Liver (tissue), 2 donors: ENCODE measurements at regions not wholly inside any gene's neighbourhood (a gene's known extent, or its start where the extent isn't known, plus 50 kb on each side); places are given as distances from the start of the nearest gene placed in this dataset.

Source experiments
- JUND ChIP-seq, 2 donors: IDR thresholded peaks; 2 replicates each; pipeline ENCODE4 v1.6.1; 2016; ENCODE audit warnings: antibody characterized with exemption in 2 of 2
- SP1 ChIP-seq: IDR thresholded peaks from 2 replicates; pipeline ENCODE4 v1.6.1; 2018; ENCODE audit warnings: antibody characterized with exemption, mild to moderate bottlenecking
- YY1 ChIP-seq: IDR thresholded peaks from 2 replicates; pipeline ENCODE4 v1.6.1; 2016; ENCODE audit warnings: antibody characterized with exemption, mild to moderate bottlenecking
- donor health status: healthy.

DNA sequence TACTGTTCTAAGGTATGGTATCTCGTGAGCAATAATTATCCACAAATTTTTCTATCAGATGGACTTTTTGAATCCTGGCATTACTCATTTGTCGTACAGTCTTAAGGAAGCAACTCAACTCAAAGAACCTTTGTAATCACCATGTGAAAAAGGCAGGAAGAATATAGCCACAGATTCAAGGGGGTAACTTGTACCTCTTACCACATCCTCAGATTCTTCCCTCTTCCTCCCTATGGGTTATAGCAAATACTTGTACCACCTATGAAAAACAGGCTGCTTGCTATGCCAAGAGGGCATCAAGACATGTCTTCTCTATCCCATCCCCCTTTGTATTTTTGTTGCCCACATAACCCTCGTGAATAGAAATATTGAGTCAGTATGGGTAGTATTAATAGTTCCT lies 616.6 kb upstream of the USP24 start:
- TF ChIP-seq JUND (IDR thresholded peaks at IDR 0.05) (no peak), SP1 (no peak), YY1 (no peak)
